DOHH2 (cell line): ENCODE measurements at regions not wholly inside any gene's neighbourhood (a gene's known extent, or its start where the extent isn't known, plus 50 kb on each side); places are given as distances from the start of the nearest gene placed in this dataset.

Source experiments
- H3F3A ChIP-seq: fragments of 200-600 bp; sonication (generic), shearing (Covaris generic); 2 replicates; pipeline ENCODE4 v1.6.0; 2016; ENCODE audit warnings: antibody characterized with exemption, mild to moderate bottlenecking; ENCODE audit not compliant: control insufficient read depth, insufficient read depth
- H3K27ac ChIP-seq: fragments of 200-600 bp; sonication (generic); 2 replicates; pipeline ENCODE4 v1.5.1; 2014; ENCODE audit warnings: low read depth, mild to moderate bottlenecking, low read length, moderate library complexity
- H3K27me3 ChIP-seq: fragments of 200-600 bp; sonication (generic); 2 replicates; pipeline ENCODE4 v1.6.1; 2014; ENCODE audit warnings: mild to moderate bottlenecking, low read length, mixed read lengths; ENCODE audit not compliant: control insufficient read depth
- H3K36me3 ChIP-seq: fragments of 200-600 bp; sonication (generic); 2 replicates; pipeline ENCODE4 v1.6.1; 2014; ENCODE audit warnings: mild to moderate bottlenecking, low read length, moderate library complexity, mixed read lengths; ENCODE audit not compliant: control insufficient read depth
- H3K4me1 ChIP-seq: fragments of 200-600 bp; sonication (generic); 2 replicates; pipeline ENCODE4 v1.6.1; 2014; ENCODE audit warnings: mild to moderate bottlenecking, low read length, mixed read lengths; ENCODE audit not compliant: control insufficient read depth
- H3K4me2 ChIP-seq: fragments of 200-600 bp; sonication (generic); 2 replicates; pipeline ENCODE4 v1.6.0; 2014; ENCODE audit warnings: mild to moderate bottlenecking, low read length, moderate library complexity
- H3K4me3 ChIP-seq: fragments of 200-600 bp; sonication (generic); 2 replicates; pipeline ENCODE4 v1.5.1; 2014; ENCODE audit warnings: mild to moderate bottlenecking, low read length, mixed read lengths
- H3K79me2 ChIP-seq: fragments of 200-600 bp; sonication (generic); 2 replicates; pipeline ENCODE4 v1.6.1; 2014; ENCODE audit warnings: mild to moderate bottlenecking, low read length, mixed read lengths; ENCODE audit not compliant: control insufficient read depth
- H3K9me2 ChIP-seq: fragments of 200-600 bp; sonication (generic); replicated peaks from 2 replicates; pipeline ENCODE4 v1.6.1; 2014; ENCODE audit warnings: mild to moderate bottlenecking, low read length, mixed read lengths; ENCODE audit not compliant: control insufficient read depth
- H3K9me3 ChIP-seq: fragments of 200-600 bp; sonication (generic); 2 replicates; pipeline ENCODE4 v1.6.1; 2014; ENCODE audit warnings: antibody characterized with exemption, low read length, mixed read lengths; ENCODE audit not compliant: control insufficient read depth, insufficient read depth
- H4K20me1 ChIP-seq: fragments of 200-600 bp; sonication (generic); 2 replicates; pipeline ENCODE4 v1.6.0; 2014; ENCODE audit warnings: low read depth, mild to moderate bottlenecking, antibody characterized with exemption, low read length, moderate library complexity; ENCODE audit not compliant: control insufficient read depth, insufficient read depth
- EZH2phosphoT487 ChIP-seq: fragments of 200-600 bp; sonication (generic); IDR thresholded peaks from 2 replicates; pipeline ENCODE4 v1.6.1; 2017; ENCODE audit warnings: borderline replicate concordance, mild to moderate bottlenecking, antibody characterized with exemption, low read length, moderate library complexity, mixed read lengths
- TF ChIP-seq, protein P1 (sequence below): fragments of 200-600 bp; sonication (generic); IDR thresholded peaks from one replicate; pipeline ENCODE4 v1.5.1; 2014; ENCODE audit warnings: antibody characterized with exemption, mild to moderate bottlenecking, low read depth, low read length; ENCODE audit not compliant: poor library complexity, severe bottlenecking

DNA sequence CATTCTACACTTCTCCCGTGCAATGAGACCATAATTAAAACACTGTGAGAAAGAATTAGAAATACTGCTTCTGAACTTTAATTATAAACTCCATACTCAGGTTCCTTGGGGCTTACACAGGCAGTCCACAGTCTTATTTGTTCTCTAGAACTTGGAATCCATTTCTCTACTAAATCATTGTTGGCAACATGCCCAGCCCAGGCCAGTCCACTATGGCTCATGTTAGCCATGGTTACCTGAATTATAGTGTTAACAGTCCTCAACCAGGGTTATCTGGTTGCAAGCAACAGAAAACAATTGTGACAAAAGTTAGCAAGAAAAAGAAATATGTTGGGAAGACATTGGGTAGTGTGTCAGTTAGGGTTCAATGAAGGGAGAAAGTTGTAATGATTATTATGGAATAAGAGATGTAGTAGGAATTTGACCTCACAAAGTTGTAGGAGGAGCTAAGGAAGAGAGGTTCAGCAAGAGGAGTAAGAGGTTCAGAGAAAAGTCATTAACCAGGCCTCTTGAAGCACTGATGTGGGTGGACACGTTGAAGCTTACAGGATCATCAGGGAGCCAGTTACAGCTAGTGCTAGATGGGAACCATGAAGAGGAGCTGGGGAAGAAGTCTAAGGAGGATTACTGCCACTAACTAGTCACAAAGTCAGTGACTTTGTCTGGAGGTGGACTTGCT is 120.2 kb upstream of the ADRA1D start:
- H3F3A ChIP-seq = no peaks in the 10 kb centered on the region
- H3K79me2 ChIP-seq = no peaks in the 10 kb centered on the region
- H3K4me3 ChIP-seq = no peak overlapping the region
- H3K9me3 ChIP-seq = no peaks in the 10 kb centered on the region
- no peak overlapping the region for H3K27ac ChIP-seq
- H3K4me1 ChIP-seq = no peaks in the 10 kb centered on the region
- H4K20me1 ChIP-seq = no peaks in the 10 kb centered on the region
- no peaks in the 10 kb centered on the region for H3K36me3 ChIP-seq
- H3K9me2 ChIP-seq = no peaks in the 10 kb centered on the region
- TF ChIP-seq EZH2phosphoT487 = no peak
- TF ChIP-seq, protein P1, sequence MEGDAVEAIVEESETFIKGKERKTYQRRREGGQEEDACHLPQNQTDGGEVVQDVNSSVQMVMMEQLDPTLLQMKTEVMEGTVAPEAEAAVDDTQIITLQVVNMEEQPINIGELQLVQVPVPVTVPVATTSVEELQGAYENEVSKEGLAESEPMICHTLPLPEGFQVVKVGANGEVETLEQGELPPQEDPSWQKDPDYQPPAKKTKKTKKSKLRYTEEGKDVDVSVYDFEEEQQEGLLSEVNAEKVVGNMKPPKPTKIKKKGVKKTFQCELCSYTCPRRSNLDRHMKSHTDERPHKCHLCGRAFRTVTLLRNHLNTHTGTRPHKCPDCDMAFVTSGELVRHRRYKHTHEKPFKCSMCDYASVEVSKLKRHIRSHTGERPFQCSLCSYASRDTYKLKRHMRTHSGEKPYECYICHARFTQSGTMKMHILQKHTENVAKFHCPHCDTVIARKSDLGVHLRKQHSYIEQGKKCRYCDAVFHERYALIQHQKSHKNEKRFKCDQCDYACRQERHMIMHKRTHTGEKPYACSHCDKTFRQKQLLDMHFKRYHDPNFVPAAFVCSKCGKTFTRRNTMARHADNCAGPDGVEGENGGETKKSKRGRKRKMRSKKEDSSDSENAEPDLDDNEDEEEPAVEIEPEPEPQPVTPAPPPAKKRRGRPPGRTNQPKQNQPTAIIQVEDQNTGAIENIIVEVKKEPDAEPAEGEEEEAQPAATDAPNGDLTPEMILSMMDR = no peak
- no peaks in the 10 kb centered on the region for H3K27me3 ChIP-seq
- no peak overlapping the region for H3K4me2 ChIP-seq

DNA sequence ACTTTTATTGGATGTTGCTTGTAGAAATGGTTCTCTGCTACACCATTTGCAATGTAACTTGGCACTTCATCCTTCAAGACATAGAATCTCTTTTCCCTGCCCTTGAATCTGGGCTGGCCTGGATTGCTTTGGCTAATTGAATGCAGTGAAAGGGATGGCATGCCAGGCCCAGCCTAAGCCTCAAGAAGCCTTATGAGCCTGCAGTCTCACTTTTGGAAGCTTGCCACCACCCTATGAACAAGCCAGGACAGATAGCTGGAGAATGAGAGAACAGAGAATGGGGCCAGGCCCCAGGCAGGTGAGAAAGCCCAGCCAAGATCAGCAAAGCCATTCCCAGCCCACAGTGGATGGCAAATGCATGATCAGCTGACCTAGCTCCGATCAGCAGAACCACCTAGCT is 117.0 kb upstream of the ADRA1D start:
- H3K36me3 ChIP-seq = no peaks in the 10 kb centered on the region
- no peaks in the 10 kb centered on the region for H3K9me2 ChIP-seq
- H3K27ac ChIP-seq = no peak overlapping the region
- H3K9me3 ChIP-seq = no peaks in the 10 kb centered on the region
- no peak for TF ChIP-seq EZH2phosphoT487
- TF ChIP-seq, protein P1 = no peak
- H3K4me1 ChIP-seq = no peaks in the 10 kb centered on the region
- no peaks in the 10 kb centered on the region for H3K27me3 ChIP-seq
- no peaks in the 10 kb centered on the region for H4K20me1 ChIP-seq
- no peak overlapping the region for H3K4me3 ChIP-seq
- no peak overlapping the region for H3K4me2 ChIP-seq
- no peaks in the 10 kb centered on the region for H3K79me2 ChIP-seq
- H3F3A ChIP-seq = no peaks in the 10 kb centered on the region

DNA sequence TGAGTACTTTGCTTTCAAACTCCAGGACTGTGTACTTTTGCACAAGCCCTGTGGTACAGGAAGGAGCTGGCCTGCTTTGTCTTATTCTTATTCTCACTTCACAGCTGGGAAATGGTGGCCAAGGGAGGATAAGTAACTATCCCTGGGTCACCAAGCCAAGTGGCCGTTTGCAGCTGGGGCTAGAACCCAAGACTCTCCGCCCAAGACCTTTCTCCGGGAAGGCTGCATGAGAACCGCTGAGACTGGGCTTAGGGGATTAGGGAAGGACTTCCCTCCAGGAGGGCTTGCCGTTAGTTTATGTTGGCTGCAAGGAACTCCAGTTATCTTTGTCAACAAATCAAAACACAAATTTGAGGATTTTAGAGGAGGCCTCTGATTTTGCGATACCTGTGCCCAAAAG is 109.5 kb upstream of the ADRA1D start:
- H3K4me2 ChIP-seq = no peak overlapping the region
- no peak overlapping the region for H3K4me3 ChIP-seq
- H3K27ac ChIP-seq = no peak overlapping the region
- no peaks in the 10 kb centered on the region for H3F3A ChIP-seq
- H3K79me2 ChIP-seq = no peaks in the 10 kb centered on the region
- H3K27me3 ChIP-seq = no peaks in the 10 kb centered on the region
- H3K9me3 ChIP-seq = no peaks in the 10 kb centered on the region
- H3K9me2 ChIP-seq = no peaks in the 10 kb centered on the region
- TF ChIP-seq, protein P1 = no peak
- TF ChIP-seq EZH2phosphoT487 = no peak
- H3K4me1 ChIP-seq = no peaks in the 10 kb centered on the region
- no peaks in the 10 kb centered on the region for H4K20me1 ChIP-seq
- H3K36me3 ChIP-seq = no peaks in the 10 kb centered on the region
